Activated effector memory CD4-positive, alpha-beta T cell treated with Interleukin-2 at 50 U/mL for 16 hours (primary cell): ENCODE measurements at regions not wholly inside any gene's neighbourhood (a gene's known extent, or its start where the extent isn't known, plus 50 kb on each side); places are given as distances from the start of the nearest gene placed in this dataset.

ENCODE experiments used
- DNase-seq: peaks from one replicate; pipeline ENCODE4 v3.0.0-alpha.2; 2020

DNA sequence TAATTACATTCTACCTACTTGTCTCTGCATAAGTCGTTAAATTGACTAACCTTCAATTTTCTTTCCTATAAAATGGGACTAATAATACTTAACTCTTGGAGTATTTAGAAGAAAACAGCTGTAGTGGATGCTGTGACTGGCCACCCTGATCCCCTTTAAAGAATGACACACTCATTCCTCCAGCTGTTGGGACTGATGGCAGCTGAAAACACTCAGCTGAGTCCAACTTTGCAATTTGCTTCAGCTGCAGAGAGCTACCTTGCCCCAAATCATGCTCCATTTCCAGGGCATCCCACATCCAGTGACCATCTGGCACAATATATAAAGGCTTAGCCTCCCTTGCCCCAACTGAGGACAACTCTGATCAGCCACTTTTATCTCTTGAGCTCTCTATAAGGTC, 89.1 kb downstream of the MID1IP1 start:
- no peak for DNase-seq

GRCh38 chrX:38890963-38891362, 89.7 kb downstream of the MID1IP1 start:
- no peak for DNase-seq

GRCh38 chrX:38891641-38892413, 90.6 kb downstream of the MID1IP1 start:
- DNase-seq: no peak

DNA sequence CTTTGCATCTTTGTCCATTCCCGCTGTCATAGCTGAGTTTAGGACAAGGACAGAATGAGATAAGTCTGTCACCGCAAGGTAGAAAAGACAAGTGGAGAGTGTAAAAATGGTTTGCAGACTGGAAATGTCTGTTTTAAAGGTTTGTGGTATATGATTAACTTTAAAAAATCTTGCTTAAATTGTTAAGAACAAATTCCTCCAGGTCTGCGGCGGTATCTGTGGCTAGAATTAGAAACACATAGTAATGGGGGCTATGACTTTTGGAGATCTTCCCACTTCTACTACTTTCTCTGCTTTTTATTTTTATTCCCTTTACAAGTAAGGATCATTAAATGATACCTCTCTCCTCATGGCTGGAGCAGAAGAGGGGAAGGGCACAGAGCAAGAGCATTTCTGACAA, 92.2 kb downstream of the MID1IP1 start:
- DNase-seq: no peak

DNA sequence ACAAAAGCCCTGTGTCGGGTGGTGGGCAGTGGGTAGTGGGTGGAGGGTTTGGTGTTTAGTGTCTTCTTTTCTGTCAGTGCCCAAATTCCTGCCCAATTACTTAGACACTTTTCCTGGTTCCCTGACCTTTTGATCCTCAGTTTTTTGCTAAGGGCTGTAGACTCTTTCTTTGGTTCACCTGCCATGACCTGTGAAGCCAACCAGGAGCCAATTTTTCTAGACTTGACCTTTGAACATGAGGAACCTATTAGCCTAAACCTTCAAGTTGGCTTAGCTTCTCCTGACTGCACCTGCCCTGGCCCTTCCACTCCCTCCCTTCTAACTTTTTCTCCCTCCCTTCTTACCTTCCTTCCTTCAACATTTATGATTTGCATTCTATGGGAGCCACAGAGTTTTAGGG, 94.5 kb downstream of the MID1IP1 start:
- DNase-seq: no peak

GRCh38 chrX:38896724-38897298, 95.6 kb downstream of the MID1IP1 start:
- DNase-seq: no peak

- DNase-seq: no peak
Observed at GRCh38 chrX:38898261-38898660, 97.0 kb downstream of the MID1IP1 start.

- DNase-seq: no peak
Observed at GRCh38 chrX:38899650-38900049, 98.4 kb downstream of the MID1IP1 start.

GRCh38 chrX:38900719-38901118, 99.5 kb downstream of the MID1IP1 start:
- no peak for DNase-seq

- no peak for DNase-seq
Observed at GRCh38 chrX:38902972-38903492, 101.8 kb downstream of the MID1IP1 start.

DNA sequence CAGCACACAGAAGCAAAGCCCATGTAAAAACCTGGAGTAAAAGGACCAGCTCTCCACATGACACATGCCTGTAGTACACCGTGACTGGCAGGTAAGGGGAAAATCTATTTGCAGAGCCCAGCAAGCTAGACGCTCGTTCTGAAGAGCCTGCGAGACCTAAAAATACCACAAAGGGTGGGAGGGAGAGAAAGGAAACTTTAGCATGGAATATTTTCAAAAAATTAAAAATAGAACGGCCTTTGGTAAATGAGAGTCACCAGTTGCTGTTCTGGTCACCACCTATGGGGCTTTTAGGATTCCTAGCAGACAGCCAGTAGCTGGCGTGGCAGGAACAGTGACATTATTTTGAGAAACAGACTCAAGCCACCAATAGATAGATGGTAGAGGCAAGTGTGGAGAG, 115.5 kb downstream of the MID1IP1 start:
- no peak for DNase-seq

DNA sequence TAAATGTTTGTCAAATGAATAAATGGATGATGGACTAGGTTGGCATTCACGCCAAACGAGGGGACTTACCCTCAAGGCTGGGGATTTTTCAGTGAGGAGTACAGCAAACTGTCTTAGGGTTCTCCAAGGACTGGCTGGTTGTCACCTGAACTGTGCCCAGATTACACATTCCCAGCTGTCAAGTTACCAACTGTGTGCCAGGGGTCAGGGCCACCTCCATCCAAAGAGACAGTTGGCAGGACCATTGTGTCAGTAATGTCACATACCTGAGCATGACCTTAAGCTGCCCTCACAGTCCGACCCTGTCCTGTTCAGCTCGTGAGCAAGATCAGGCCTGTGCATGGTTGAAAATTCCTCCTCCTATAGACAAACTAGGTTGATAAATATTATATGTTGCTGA, 116.7 kb downstream of the MID1IP1 start:
- DNase-seq: no peak

DNA sequence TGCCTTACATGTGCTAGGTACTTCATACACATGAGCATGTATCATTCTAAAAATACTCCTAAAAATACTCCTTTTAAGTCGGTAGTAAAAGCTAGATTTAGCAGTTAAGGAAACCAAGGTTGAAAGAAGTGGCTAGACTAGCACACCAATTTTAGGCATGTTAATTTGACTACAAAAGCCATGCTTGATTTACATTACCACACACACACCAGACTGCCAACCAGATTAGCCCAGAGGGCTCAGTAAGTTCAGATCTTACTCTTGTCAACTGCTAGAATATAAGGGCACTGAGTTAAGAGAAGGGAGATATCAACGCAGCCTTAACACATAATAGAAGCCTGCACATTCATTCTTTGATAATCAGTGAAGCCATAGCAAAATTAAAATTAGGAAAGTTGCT, 117.9 kb downstream of the MID1IP1 start:
- no peak for DNase-seq

- DNase-seq: no peak
Observed at GRCh38 chrX:38919853-38920528, 118.7 kb downstream of the MID1IP1 start.

- no peak for DNase-seq
Observed at GRCh38 chrX:38923451-38923969, 122.3 kb downstream of the MID1IP1 start.

GRCh38 chrX:38927592-38927991, 126.3 kb downstream of the MID1IP1 start:
- no peak for DNase-seq

- no peak for DNase-seq
Observed at GRCh38 chrX:38929966-38930421, 128.7 kb downstream of the MID1IP1 start.

- DNase-seq: no peak
Observed at GRCh38 chrX:38930474-38930873, 129.2 kb downstream of the MID1IP1 start.

DNA sequence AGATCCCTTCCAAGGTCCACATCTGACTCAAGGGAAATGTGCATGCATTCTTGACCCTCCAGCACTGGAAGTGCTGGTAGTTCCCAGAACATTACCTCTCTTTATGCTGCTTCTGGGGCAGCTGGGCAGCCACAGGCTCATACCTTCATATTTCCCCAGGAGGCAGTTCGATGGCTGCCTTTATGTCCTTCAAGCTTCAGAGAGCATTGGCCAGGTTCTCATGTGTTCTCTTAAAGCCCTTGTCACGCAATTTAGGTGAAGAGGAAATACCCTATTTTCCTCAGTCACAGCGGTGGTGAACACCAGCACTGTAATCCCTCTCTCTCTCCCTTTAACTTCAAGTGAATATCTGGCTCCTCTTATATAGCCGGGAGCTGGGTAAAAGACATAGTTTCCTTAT, 134.3 kb downstream of the MID1IP1 start:
- DNase-seq: no peak

DNA sequence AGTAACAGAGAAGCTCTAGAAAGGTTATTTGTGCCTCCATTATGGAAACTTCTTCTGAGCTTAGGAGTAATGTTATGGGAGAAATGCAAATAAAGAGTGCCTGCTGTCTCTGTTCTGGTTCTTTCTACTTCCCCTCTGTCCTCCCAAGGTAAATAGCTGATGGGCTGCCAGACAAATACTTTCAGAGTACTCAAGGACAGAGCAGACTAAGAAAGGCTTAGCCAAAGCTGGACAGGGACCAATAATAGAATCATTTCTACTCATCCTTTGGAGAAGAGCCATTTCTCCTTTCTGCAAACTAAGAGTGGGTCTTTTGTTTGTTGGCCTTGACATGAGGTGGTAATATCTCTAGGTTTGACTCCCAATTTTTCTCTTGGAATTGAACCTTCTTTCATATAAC, 136.1 kb downstream of the MID1IP1 start:
- DNase-seq: no peak

- DNase-seq: no peak
Observed at GRCh38 chrX:38937926-38938325, 136.7 kb downstream of the MID1IP1 start.

- DNase-seq: no peak
Observed at GRCh38 chrX:38939067-38939466, 137.8 kb downstream of the MID1IP1 start.

GRCh38 chrX:38940547-38940946, 139.3 kb downstream of the MID1IP1 start:
- no peak for DNase-seq

DNA sequence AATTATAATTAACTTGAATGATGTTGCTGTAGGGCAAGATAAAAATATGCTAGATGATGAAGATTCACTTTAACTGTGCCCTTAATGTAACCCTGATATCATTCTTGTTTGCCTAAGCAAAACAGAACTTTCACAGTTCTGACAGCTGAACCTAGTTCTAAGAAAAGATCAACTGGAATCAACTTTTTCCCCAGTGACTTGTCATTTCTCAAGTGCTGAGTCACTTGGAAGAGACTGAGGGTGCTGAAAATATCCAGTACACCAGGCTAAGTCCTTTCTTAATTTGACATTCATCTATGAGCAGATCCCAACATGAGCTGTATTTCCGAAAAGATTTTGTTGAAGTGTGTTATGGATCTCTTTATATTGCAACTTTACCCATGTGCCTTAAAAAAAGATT, 140.4 kb downstream of the MID1IP1 start:
- no peak for DNase-seq
